OCI-LY7 (cell line): ENCODE measurements at regions not wholly inside any gene's neighbourhood (a gene's known extent, or its start where the extent isn't known, plus 50 kb on each side); places are given as distances from the start of the nearest gene placed in this dataset.

Source experiments
- EZH2phosphoT487 ChIP-seq: fragments of 200-600 bp; sonication (generic); IDR thresholded peaks from 2 replicates; pipeline ENCODE4 v1.6.1; 2018; ENCODE audit warnings: low read depth, borderline replicate concordance, mild to moderate bottlenecking, mixed run types, antibody characterized with exemption, low read length, moderate library complexity, mixed read lengths
- TF ChIP-seq, protein P1 (sequence below): fragments of 200-600 bp; sonication (generic); conservative IDR thresholded peaks from 2 replicates; pipeline ENCODE4 v1.5.1; 2014; ENCODE audit warnings: mild to moderate bottlenecking, antibody characterized with exemption, low read length, moderate library complexity, mixed read lengths

- no peak for TF ChIP-seq EZH2phosphoT487
- TF ChIP-seq, protein P1, sequence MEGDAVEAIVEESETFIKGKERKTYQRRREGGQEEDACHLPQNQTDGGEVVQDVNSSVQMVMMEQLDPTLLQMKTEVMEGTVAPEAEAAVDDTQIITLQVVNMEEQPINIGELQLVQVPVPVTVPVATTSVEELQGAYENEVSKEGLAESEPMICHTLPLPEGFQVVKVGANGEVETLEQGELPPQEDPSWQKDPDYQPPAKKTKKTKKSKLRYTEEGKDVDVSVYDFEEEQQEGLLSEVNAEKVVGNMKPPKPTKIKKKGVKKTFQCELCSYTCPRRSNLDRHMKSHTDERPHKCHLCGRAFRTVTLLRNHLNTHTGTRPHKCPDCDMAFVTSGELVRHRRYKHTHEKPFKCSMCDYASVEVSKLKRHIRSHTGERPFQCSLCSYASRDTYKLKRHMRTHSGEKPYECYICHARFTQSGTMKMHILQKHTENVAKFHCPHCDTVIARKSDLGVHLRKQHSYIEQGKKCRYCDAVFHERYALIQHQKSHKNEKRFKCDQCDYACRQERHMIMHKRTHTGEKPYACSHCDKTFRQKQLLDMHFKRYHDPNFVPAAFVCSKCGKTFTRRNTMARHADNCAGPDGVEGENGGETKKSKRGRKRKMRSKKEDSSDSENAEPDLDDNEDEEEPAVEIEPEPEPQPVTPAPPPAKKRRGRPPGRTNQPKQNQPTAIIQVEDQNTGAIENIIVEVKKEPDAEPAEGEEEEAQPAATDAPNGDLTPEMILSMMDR = no peak
Observed at GRCh38 chr6:43949551-43949991, 177.7 kb downstream of the MRPL14 start.
